Common myeloid progenitor, CD34-positive (primary cell): ENCODE measurements at regions not wholly inside any gene's neighbourhood (a gene's known extent, or its start where the extent isn't known, plus 50 kb on each side); places are given as distances from the start of the nearest gene placed in this dataset.

ENCODE experiments used
- CTCF ChIA-PET: fragments of 350-600 bp; sonication (Branson Sonifier 250); formaldehyde crosslinking; loops from one replicate; lab custom pipeline; 2021; ENCODE audit warnings: antibody characterized with exemption; lab: Charles Lee
- POLR2A ChIA-PET: fragments of 350-600 bp; sonication (Branson Sonifier 250); formaldehyde crosslinking; loops from one replicate; lab custom pipeline; 2021; ENCODE audit warnings: antibody characterized with exemption; lab: Charles Lee
- DNase-seq, 3 donors: peaks; one replicate each; pipeline versions ENCODE4 v3.0.0 to v3.0.0-alpha.2; 2013
- H3K27ac ChIP-seq, 2 experiments: 1 replicate in 1 of 2; 2 replicates in 1 of 2; pipeline ENCODE4 v1.7.0; 2013; ENCODE audit warnings: inconsistent platforms in 2 of 2, low read length in 2 of 2, mild to moderate bottlenecking in 2 of 2, low read depth in 1 of 2, moderate library complexity in 1 of 2; ENCODE audit not compliant: severe bottlenecking in 2 of 2, insufficient read depth in 1 of 2, poor library complexity in 1 of 2
- H3K27me3 ChIP-seq, 5 experiments: replicated peaks in 2 of 5; 1 replicate in 3 of 5; 2 replicates in 2 of 5; pipeline versions ENCODE4 v1.6.1 to v1.7.0; 2013; ENCODE audit warnings: low read length in 4 of 5, mild to moderate bottlenecking in 2 of 5, moderate library complexity in 2 of 5, inconsistent platforms in 1 of 5; ENCODE audit not compliant: insufficient read depth in 5 of 5, control insufficient read depth in 4 of 5
- H3K36me3 ChIP-seq, 4 experiments: 1 replicate in 2 of 4; 2 replicates in 2 of 4; pipeline versions ENCODE4 v1.6.1 to v1.7.0; 2013; ENCODE audit warnings: low read length in 3 of 4, control low read depth in 1 of 4, mild to moderate bottlenecking in 1 of 4; ENCODE audit not compliant: control insufficient read depth in 4 of 4, insufficient read depth in 4 of 4
- H3K4me1 ChIP-seq, 4 experiments: 1 replicate in 3 of 4; 2 replicates in 1 of 4; pipeline versions ENCODE4 v1.6.1 to v1.7.1; 2013; ENCODE audit warnings: low read length in 3 of 4, mild to moderate bottlenecking in 3 of 4, control low read depth in 1 of 4, inconsistent platforms in 1 of 4, moderate library complexity in 1 of 4; ENCODE audit not compliant: control insufficient read depth in 4 of 4, insufficient read depth in 4 of 4; ENCODE audit errors: control extremely low read depth in 1 of 4
- H3K4me3 ChIP-seq, 7 experiments: 1 replicate in 4 of 7; 2 replicates in 3 of 7; pipeline versions ENCODE4 v1.5.1 to v1.7.0; 2013; ENCODE audit warnings: mild to moderate bottlenecking in 7 of 7, low read length in 6 of 7, moderate library complexity in 6 of 7, inconsistent platforms in 2 of 7, low read depth in 2 of 7, control low read depth in 1 of 7; ENCODE audit not compliant: insufficient read depth in 4 of 7, control insufficient read depth in 1 of 7; ENCODE audit errors: extremely low read depth in 1 of 7
- H3K9me3 ChIP-seq, 5 experiments: 1 replicate in 4 of 5; 2 replicates in 1 of 5; pipeline versions ENCODE4 v1.6.1 to v1.7.1; 2013; ENCODE audit warnings: low read length in 4 of 5, mild to moderate bottlenecking in 2 of 5, inconsistent platforms in 1 of 5, low read depth in 1 of 5, moderate library complexity in 1 of 5; ENCODE audit not compliant: control insufficient read depth in 4 of 5, insufficient read depth in 2 of 5; ENCODE audit errors: control extremely low read depth in 1 of 5
- WGBS: methylation state at CpG from one replicate; pipeline ENCODE4 v1.1.5; 2013; ENCODE audit not compliant: insufficient coverage; 5-methylcytosine and 5-hydroxymethylcytosine counted together

- no peak overlapping the region for H3K4me3 ChIP-seq
- ChIA-PET CTCF (no interaction called here), POLR2A (no interaction called here)
- WGBS: no CpG with 5 or more reads among the region's 3 CpGs
- H3K27ac ChIP-seq: no peak overlapping the region
- no peaks in the 10 kb centered on the region for H3K4me1 ChIP-seq
- no peaks in the 10 kb centered on the region for H3K36me3 ChIP-seq
- no peaks in the 10 kb centered on the region for H3K9me3 ChIP-seq
- H3K27me3 ChIP-seq: no peaks in the 10 kb centered on the region
- DNase-seq: no peak
These were observed 270.2 kb upstream of the TFAP2D start for GRCh38 chr6:50443144-50443543.

- Histone ChIP-seq H3K4me1 (no peaks in the 10 kb centered on the region), H3K9me3 (no peaks in the 10 kb centered on the region), H3K27me3 (no peaks in the 10 kb centered on the region), H3K4me3 (no peak overlapping the region), H3K36me3 (no peaks in the 10 kb centered on the region), H3K27ac (no peak overlapping the region)
- CTCF ChIA-PET: no interaction called here
- POLR2A ChIA-PET: no interaction called here
- no peak for DNase-seq
- no CpG with 5 or more reads among the region's 2 CpGs for WGBS
These were observed 264.2 kb upstream of the TFAP2D start for GRCh38 chr6:50449128-50449527.

- ChIA-PET POLR2A (no interaction called here), CTCF (no interaction called here)
- no peaks in the 10 kb centered on the region for H3K27me3 ChIP-seq
- H3K4me1 ChIP-seq: no peaks in the 10 kb centered on the region
- WGBS: no CpG with 5 or more reads among the region's 4 CpGs
- H3K36me3 ChIP-seq: no peaks in the 10 kb centered on the region
- no peak overlapping the region for H3K27ac ChIP-seq
- no peak overlapping the region for H3K4me3 ChIP-seq
- DNase-seq: no peak
- no peaks in the 10 kb centered on the region for H3K9me3 ChIP-seq
These were observed 261.4 kb upstream of the TFAP2D start for GRCh38 chr6:50451826-50452400.

GRCh38 chr6:50455029-50455428 is 258.3 kb upstream of the TFAP2D start:
- CTCF ChIA-PET: no interaction called here
- 87% methylated on average over 6 of the region's 7 CpGs for WGBS
- POLR2A ChIA-PET: no interaction called here

GRCh38 chr6:50457351-50457750 is 256.0 kb upstream of the TFAP2D start:
- H3K4me3 ChIP-seq: no peak overlapping the region
- H3K27ac ChIP-seq: no peak overlapping the region
- 75% methylated on average over 2 of the region's 2 CpGs for WGBS
- no peaks in the 10 kb centered on the region for H3K4me1 ChIP-seq
- H3K36me3 ChIP-seq: no peaks in the 10 kb centered on the region
- no peaks in the 10 kb centered on the region for H3K27me3 ChIP-seq
- ChIA-PET POLR2A (no interaction called here), CTCF (no interaction called here)
- no peaks in the 10 kb centered on the region for H3K9me3 ChIP-seq
- no peak for DNase-seq

More at GRCh38 chr6:50455029-50455428, 258.3 kb upstream of the TFAP2D start:
- H3K9me3 ChIP-seq: no peaks in the 10 kb centered on the region
- no peaks in the 10 kb centered on the region for H3K4me1 ChIP-seq
- no peaks in the 10 kb centered on the region for H3K36me3 ChIP-seq
- no peak for DNase-seq
- H3K4me3 ChIP-seq: no peak overlapping the region
- H3K27me3 ChIP-seq: no peaks in the 10 kb centered on the region
- H3K27ac ChIP-seq: no peak overlapping the region

GRCh38 chr6:50461696-50462095 is 251.6 kb upstream of the TFAP2D start:
- Histone ChIP-seq H3K36me3 (no peaks in the 10 kb centered on the region), H3K4me1 (no peaks in the 10 kb centered on the region), H3K27me3 (no peaks in the 10 kb centered on the region), H3K4me3 (no peak overlapping the region), H3K27ac (no peak overlapping the region), H3K9me3 (no peaks in the 10 kb centered on the region)
- WGBS: no CpG with 5 or more reads among the region's 2 CpGs
- POLR2A ChIA-PET: no interaction called here
- no peak for DNase-seq
- CTCF ChIA-PET: no interaction called here

- CTCF ChIA-PET: no interaction called here
- WGBS: no CpG with 5 or more reads among the region's 4 CpGs
- H3K9me3 ChIP-seq: no peaks in the 10 kb centered on the region
- H3K36me3 ChIP-seq: no peaks in the 10 kb centered on the region
- POLR2A ChIA-PET: no interaction called here
- no peak overlapping the region for H3K27ac ChIP-seq
- no peaks in the 10 kb centered on the region for H3K4me1 ChIP-seq
- H3K27me3 ChIP-seq: no peaks in the 10 kb centered on the region
- DNase-seq: no peak
- H3K4me3 ChIP-seq: no peak overlapping the region
These were observed 249.4 kb upstream of the TFAP2D start for GRCh38 chr6:50463931-50464330.
